Stimulated activated naive B cell treated with anti-CD40 and anti-IgM and Interleukin-4, amounts not matched to agents 10 μg/mL and 1 μg/mL and 100 μg/mL, for 72 hours (primary cell): ENCODE measurements at regions not wholly inside any gene's neighbourhood (a gene's known extent, or its start where the extent isn't known, plus 50 kb on each side); places are given as distances from the start of the nearest gene placed in this dataset.

ENCODE experiments used
- ATAC-seq, 2 donors: fragments of 150-1000 bp; cut with Tn5 transposase; replicated peaks; 2 replicates each; pipeline ENCODE4 v1.10.0; 2021; ENCODE audit warnings: moderate library complexity in 1 of 2
- DNase-seq: peaks from one replicate; pipeline ENCODE4 v3.0.0; 2021
- H3K27ac Mint-ChIP-seq: one replicate; pipeline ENCODE4 v1.8.0; 2022; ENCODE audit warnings: mild to moderate bottlenecking, mixed read lengths
- H3K27me3 Mint-ChIP-seq, 2 donors: one replicate each; pipeline ENCODE4 v1.8.0; 2022; ENCODE audit warnings: mixed read lengths in 2 of 2
- H3K36me3 Mint-ChIP-seq, 2 donors: one replicate each; pipeline ENCODE4 v1.8.0; 2022; ENCODE audit warnings: mixed read lengths in 2 of 2, mild to moderate bottlenecking in 1 of 2
- H3K4me1 Mint-ChIP-seq, 2 donors: one replicate each; pipeline ENCODE4 v1.8.0; 2022; ENCODE audit warnings: mixed read lengths in 2 of 2, mild to moderate bottlenecking in 1 of 2
- H3K4me3 Mint-ChIP-seq, 2 donors: one replicate each; pipeline ENCODE4 v1.8.0; 2022; ENCODE audit warnings: mild to moderate bottlenecking in 2 of 2, mixed read lengths in 2 of 2, moderate library complexity in 1 of 2
- H3K9me3 Mint-ChIP-seq, 2 donors: one replicate each; pipeline ENCODE4 v1.8.0; 2022; ENCODE audit warnings: mixed read lengths in 2 of 2, mild to moderate bottlenecking in 1 of 2

DNA sequence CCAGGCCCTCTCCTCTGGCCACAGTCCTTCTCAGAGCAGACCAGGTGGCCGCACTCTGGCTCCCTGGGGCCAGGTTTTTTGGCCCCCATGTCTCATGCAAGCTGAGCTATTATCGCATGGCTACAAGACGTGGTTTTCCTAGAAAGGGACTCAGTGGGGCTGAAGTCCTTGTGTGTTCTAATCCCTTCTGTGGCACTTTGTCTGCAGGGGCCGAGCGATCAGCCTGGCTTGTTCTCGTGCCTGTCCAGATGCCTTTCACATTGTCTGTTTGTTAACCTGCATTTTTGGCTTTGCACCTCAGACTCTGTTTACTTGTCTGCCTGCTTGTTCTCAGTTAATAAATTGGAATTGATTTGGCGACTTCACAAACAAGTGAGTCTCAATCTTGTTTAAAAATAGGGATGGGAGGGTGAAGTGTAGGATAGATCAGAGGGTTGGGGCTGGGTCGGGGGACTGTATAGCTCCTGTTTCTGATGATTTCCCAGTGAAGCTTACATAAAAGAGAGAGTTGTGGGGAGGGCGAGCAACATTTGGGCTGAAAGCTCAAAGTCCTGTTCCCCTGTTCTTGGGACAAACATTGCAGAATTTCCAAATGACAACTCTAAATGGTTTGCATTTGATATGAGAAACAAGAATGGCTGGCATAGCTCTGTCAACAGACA, 440.4 kb downstream of the COG6 start:
- Mint-ChIP-seq H3K9me3 (peaks cover 5 to 9% of the 10 kb centered on the region in 2 donors), H3K4me3 (no peak overlapping the region), H3K4me1 (peaks cover 6 to 7% of the 10 kb centered on the region in 2 donors), H3K27ac (no peak overlapping the region), H3K27me3 (no peaks in the 10 kb centered on the region), H3K36me3 (peaks cover 4 to 8% of the 10 kb centered on the region in 2 donors)
- DNase-seq (no peak), ATAC-seq (no peak)

DNA sequence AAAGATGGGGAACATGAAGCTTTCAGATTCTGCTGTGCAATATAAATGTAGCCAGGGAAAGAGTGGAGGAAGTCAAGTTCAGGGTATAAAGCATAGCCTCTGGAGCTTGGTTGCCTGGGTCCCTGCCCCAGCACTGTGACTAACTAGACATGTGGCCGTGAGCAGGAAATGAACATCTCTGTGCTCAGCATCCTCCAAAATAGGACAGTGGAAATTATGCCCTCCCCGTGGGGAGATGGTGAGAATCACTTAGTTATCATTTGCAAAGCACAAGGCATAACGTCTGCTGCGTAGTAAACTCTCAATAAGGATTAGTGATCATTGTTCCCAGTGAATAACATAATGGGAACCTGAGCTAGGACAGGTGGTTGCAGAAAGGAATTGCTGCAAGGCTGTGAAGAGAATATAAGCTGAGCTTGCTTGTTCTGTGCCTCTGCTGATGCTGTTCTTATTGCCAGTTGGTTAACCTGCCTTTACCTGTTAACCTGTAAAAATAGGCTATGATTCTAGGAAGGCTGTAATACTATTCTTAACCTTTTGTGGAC, 441.0 kb downstream of the COG6 start:
- ATAC-seq, result peak; percentile 39 to 55
- H3K4me3 Mint-ChIP-seq, result no peak overlapping the region
- peaks cover 11 to 12% of the 10 kb centered on the region in 2 donors for H3K4me1 Mint-ChIP-seq
- no peak for DNase-seq
- no peak overlapping the region for H3K27ac Mint-ChIP-seq
- H3K27me3 Mint-ChIP-seq, result no peaks in the 10 kb centered on the region
- peaks cover 5 to 9% of the 10 kb centered on the region in 2 donors for H3K9me3 Mint-ChIP-seq
- peaks cover 4 to 8% of the 10 kb centered on the region in 2 donors for H3K36me3 Mint-ChIP-seq

DNA sequence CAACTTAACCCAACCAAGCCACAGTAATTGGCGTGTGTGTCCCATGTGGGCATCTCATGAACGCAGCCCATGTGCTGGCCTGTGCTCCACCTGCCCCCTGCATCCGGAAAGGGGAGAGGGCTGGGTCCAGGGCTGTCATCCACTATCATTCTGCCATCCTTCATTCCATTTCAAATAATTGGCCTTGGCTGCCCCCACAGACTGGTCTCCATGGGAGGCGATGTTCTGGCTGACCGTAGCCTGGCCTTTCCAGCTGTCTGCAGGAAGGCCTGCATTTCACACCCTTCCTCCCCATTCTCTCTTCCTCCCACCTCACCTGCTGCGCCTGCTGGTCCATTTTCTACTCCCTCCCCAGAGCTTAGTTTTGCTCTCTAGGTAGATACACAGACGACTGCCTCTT, 442.8 kb downstream of the COG6 start:
- Mint-ChIP-seq H3K4me3 (no peak overlapping the region), H3K36me3 (peaks cover 4 to 8% of the 10 kb centered on the region in 2 donors), H3K9me3 (peaks cover 5 to 9% of the 10 kb centered on the region in 2 donors), H3K27me3 (no peaks in the 10 kb centered on the region), H3K27ac (no peak overlapping the region), H3K4me1 (peaks cover 26 to 30% of the 10 kb centered on the region in 2 donors)
- DNase-seq (no peak), ATAC-seq (no peak)

DNA sequence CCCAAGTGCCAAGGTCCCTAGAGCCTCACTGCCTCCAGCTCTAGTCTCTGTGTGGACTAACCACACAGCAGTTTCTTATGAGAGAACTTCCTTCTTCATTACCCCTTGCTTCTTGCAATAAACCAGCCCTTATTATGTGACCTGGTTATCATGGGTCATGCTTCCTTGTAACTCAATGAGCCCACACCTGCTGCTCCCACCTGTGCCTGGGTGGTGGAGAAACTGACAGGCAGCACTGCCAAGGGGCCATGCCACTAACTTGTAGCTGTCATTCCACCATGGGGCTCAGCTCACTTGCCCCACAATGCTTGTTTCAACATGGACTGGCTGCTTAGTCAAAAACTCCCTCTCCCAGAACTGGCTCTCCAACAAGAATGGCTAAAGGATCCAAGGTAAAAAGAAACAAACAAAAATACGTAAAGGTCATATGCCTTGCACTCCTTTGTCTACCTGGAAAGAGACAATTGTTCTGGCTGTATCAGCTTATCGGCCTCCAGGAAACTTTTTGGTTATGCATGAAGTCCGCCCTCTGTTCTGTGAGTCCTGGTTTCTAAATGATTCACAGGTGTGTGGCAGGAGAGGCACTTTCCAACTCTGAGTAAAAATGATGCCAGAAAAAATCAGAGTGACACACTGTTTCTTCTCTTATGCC, 446.4 kb downstream of the COG6 start:
- no peaks in the 10 kb centered on the region for H3K27me3 Mint-ChIP-seq
- peak overlapping the region; percentile 51 to 60 for H3K4me3 Mint-ChIP-seq
- peak; percentile 82 to 83 for ATAC-seq
- H3K9me3 Mint-ChIP-seq, result peaks cover 7 to 9% of the 10 kb centered on the region in 2 donors
- peaks cover 30 to 41% of the 10 kb centered on the region in 2 donors for H3K4me1 Mint-ChIP-seq
- H3K27ac Mint-ChIP-seq, result peak overlapping the region; percentile 96
- peaks cover 4 to 8% of the 10 kb centered on the region in 2 donors for H3K36me3 Mint-ChIP-seq
- peak; percentile 59 for DNase-seq

DNA sequence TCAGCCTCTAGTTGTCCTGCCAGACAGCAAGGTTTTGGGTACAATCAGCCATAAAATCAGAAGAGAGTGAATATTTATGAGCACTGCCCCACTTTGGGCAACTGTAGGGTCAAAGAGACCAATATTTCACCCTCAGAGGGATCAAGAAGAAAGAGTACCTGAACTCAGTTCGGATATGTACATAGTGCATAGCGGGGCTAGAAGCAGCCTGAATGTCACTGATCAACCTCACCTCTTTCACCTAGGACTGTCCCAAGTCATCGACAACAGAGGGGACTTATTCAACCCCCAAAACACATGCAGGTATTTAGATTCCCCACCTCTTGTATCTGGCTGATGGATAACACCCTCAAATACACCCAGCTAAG, 446.9 kb downstream of the COG6 start:
- H3K27me3 Mint-ChIP-seq, result no peaks in the 10 kb centered on the region
- H3K4me3 Mint-ChIP-seq, result peak overlapping the region; percentile 58 to 63
- no peak for DNase-seq
- peaks cover 7 to 9% of the 10 kb centered on the region in 2 donors for H3K9me3 Mint-ChIP-seq
- peak overlapping the region; percentile 96 for H3K27ac Mint-ChIP-seq
- H3K4me1 Mint-ChIP-seq, result peaks cover 30 to 41% of the 10 kb centered on the region in 2 donors
- ATAC-seq, result peak; percentile 17 to 20
- peaks cover 4 to 8% of the 10 kb centered on the region in 2 donors for H3K36me3 Mint-ChIP-seq

DNA sequence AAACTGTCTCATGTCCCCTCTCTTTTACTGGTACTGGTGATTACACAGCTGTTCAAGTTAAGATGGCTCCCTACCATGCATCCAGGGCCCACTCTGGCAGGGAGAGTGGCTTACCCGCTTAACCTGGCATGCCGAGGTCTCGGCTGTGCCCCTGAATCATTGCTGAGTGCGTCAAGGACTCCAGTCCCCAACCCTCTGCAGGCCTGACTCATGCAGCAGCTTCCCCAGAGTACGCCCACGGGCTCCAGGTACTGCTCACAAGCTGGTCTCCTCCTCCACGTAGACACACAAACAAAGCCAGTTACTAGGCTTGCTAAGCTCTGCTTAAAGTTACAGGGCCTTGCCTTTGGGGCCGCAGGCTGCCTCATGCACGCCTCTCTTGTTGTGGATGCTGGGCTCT, 447.4 kb downstream of the COG6 start:
- Mint-ChIP-seq H3K4me1 (peaks cover 27 to 41% of the 10 kb centered on the region in 2 donors), H3K4me3 (peak overlapping the region; percentile 58 to 63), H3K27ac (peak overlapping the region; percentile 96), H3K36me3 (peaks cover 4 to 8% of the 10 kb centered on the region in 2 donors), H3K9me3 (peaks cover 7 to 9% of the 10 kb centered on the region in 2 donors), H3K27me3 (no peaks in the 10 kb centered on the region)
- ATAC-seq, result peak; percentile 80 to 81
- peak; percentile 82 for DNase-seq

DNA sequence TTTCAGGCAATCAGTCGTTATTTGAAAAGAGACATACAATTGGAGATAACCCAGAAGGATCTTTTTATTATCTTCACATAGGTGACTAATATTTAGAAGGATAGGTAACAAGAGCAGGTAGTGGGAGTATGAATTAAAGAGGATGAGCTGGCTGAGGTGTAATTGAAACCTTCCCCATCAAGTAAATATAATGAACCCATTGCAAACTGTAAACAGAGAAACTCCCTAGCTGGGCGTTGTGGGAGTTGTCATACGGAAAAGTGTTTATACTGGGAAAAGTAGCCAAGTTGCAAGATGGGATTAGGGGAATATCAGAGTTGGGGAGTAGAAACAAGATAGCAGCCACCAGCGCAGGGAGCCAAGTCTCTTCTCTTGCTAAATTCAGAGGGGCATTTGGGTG, 448.4 kb downstream of the COG6 start:
- peaks cover 27 to 43% of the 10 kb centered on the region in 2 donors for H3K4me1 Mint-ChIP-seq
- H3K27me3 Mint-ChIP-seq, result no peaks in the 10 kb centered on the region
- H3K4me3 Mint-ChIP-seq, result no peak overlapping the region
- peaks cover 1 to 2% of the 10 kb centered on the region in 2 donors for H3K36me3 Mint-ChIP-seq
- ATAC-seq, result no peak
- no peak overlapping the region for H3K27ac Mint-ChIP-seq
- peaks cover 4 to 5% of the 10 kb centered on the region in 2 donors for H3K9me3 Mint-ChIP-seq
- no peak for DNase-seq

DNA sequence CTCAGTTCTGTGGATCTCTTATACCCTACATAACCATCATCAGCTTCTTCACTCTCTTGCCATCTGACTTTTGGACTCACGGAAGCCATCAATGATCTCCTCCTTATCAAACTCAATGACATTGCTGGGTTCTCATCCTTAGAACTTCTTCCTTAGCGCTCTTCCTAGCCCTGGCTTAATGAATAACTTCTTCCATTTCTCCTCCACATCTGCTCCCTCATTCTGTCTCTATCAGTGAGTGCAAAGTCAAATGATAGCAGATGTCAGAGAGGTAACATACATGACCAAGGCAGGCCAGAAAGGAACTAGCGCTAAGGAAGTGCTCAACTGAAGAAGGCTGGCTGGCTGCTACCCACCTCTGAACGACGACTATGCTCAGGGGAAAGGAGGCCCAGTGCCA, 449.8 kb downstream of the COG6 start:
- DNase-seq, result no peak
- Mint-ChIP-seq H3K36me3 (no peaks in the 10 kb centered on the region), H3K27ac (no peak overlapping the region), H3K27me3 (no peaks in the 10 kb centered on the region), H3K9me3 (peaks cover 2% of the 10 kb centered on the region in 2 donors), H3K4me3 (no peak overlapping the region), H3K4me1 (peaks cover 32 to 54% of the 10 kb centered on the region in 2 donors)
- ATAC-seq, result no peak

DNA sequence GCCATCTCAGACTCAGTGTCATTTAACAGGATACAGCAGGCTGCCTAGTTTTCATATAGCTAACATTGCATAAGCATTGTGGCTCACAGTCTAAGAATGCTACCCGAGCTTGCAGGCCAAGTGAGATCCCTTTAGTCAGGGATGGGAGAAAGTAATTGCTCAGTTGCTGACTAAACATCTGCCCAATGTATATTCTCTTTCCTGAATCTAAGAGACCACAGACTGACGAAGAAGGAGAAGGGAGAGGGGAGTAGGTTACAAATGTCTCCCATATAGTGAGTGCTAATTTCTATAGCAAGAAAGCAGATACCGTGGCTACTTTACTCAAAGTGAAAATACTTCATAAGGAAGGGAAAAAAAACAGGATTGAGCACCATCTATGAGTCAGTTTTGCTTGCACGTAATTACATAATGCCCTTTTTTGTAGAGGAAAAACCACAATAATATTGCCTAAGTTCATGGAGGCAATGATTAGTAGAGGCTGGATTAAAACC, 453.9 kb downstream of the COG6 start:
- no peaks in the 10 kb centered on the region for H3K36me3 Mint-ChIP-seq
- H3K4me1 Mint-ChIP-seq, result peaks cover 18 to 32% of the 10 kb centered on the region in 2 donors
- ATAC-seq (peak; percentile 36 to 57), DNase-seq (no peak)
- H3K27me3 Mint-ChIP-seq, result no peaks in the 10 kb centered on the region
- no peak overlapping the region for H3K27ac Mint-ChIP-seq
- no peak overlapping the region for H3K4me3 Mint-ChIP-seq
- H3K9me3 Mint-ChIP-seq, result peaks cover 0 to 2% of the 10 kb centered on the region in 2 donors

DNA sequence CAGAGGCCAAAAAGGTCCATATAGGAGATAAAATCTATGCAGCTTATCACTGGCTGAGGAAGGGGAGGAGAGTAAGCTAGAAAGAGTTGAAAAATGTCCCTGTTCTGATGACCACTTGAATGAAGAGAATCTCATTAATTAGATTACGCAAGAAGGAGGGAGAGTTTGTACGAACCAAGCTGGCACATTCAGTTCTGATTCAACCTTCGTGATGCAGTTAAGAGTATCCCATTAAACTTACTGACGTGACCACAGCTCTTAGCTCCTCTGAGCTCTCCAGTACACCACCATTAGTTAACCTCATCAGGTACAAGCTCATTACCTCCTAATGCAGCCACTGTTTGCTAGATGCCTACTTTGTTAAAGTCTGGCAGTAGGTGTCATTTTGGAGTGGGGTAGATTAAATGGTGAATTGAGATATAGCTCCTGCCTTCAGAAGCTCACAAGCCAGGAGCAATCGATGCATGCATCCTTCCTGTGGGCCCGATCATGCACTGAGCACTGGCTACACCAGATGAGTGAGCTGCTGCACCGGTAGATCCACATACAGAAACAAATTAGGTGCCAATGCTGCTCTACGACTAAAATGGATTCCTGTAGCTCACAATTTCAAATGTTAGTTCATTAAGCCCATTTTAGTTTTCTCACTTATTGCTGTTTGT, 458.3 kb downstream of the COG6 start:
- Mint-ChIP-seq H3K4me3 (no peak overlapping the region), H3K9me3 (no peaks in the 10 kb centered on the region), H3K27ac (no peak overlapping the region), H3K36me3 (no peaks in the 10 kb centered on the region), H3K27me3 (no peaks in the 10 kb centered on the region), H3K4me1 (peaks cover 26 to 52% of the 10 kb centered on the region in 2 donors)
- ATAC-seq, result peak in 1 of 2 donors; percentile 35
- DNase-seq, result no peak

DNA sequence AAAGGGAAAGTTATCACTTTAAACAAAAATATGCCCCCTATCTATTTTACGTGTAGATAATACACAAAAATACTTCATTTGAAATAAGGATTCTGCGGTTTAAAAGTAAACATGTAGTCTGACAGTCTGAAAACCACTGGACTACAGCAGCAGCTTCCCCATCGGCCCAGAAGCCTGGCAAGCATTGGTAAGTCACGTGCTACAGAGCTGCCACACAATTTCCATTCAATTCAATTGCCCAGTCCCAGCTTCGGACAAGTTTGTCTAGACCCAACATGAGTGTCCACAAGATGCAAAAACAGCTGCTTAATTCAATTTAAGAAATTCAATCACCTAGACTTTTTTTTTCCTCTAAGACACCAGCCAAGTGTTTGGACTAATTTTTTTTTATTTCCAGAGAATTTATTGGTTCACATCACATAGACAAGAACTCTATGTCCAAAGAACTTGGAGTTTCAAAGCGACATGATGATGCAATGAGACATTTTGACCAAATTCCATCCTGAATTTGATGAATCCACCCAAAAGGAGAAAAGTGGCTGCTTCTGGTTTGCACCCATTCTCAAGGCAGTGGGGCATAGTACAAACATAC, 458.9 kb downstream of the COG6 start:
- no peaks in the 10 kb centered on the region for H3K27me3 Mint-ChIP-seq
- ATAC-seq (no peak), DNase-seq (no peak)
- H3K4me3 Mint-ChIP-seq, result no peak overlapping the region
- H3K4me1 Mint-ChIP-seq, result peaks cover 23 to 45% of the 10 kb centered on the region in 2 donors
- H3K36me3 Mint-ChIP-seq, result no peaks in the 10 kb centered on the region
- H3K9me3 Mint-ChIP-seq, result no peaks in the 10 kb centered on the region
- H3K27ac Mint-ChIP-seq, result no peak overlapping the region

DNA sequence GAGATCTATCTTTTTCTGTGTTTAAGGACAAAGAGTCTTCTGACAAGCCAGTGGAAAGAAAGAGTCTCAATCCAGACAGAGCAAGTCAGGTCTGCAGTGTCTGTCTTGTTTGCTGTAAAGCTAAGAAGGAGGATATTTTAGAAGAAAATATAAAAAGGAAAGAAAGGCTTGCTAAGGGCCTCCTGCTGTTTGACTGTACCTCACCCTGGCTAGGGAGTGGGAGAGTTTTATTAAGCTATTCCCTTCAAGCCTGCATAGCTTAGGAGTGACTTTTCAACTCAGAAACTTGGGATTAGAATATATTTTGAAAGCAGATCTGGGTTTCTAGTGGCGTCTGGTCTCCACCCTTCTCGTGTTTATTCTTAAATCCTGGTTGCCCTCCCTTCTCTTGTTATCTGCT, 460.0 kb downstream of the COG6 start:
- Mint-ChIP-seq H3K4me1 (peaks cover 21 to 40% of the 10 kb centered on the region in 2 donors), H3K27ac (peak overlapping the region; percentile 74), H3K9me3 (no peaks in the 10 kb centered on the region), H3K36me3 (no peaks in the 10 kb centered on the region), H3K27me3 (no peaks in the 10 kb centered on the region), H3K4me3 (no peak overlapping the region)
- DNase-seq (no peak), ATAC-seq (no peak)

DNA sequence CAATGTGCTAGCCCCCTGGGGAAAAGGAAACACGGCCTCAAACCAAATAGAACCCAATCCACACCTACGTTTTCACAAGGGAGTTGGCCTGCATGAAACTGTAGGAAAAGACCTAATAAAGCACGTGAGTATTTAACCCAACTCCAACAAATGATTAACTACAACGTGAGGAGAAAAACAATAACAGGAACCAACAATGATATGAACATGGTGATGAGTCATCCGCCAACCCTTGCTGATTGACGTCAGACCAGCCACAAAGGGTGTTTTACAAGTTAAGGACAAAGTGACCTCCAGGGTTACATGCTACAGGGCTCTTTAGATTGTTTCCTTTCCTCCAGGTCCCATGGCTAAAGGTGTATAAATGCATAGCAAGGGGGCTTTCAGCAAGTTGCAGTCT, 460.5 kb downstream of the COG6 start:
- DNase-seq (peak; percentile 55), ATAC-seq (peak; percentile 98)
- Mint-ChIP-seq H3K4me3 (no peak overlapping the region), H3K27ac (peak overlapping the region; percentile 74), H3K9me3 (no peaks in the 10 kb centered on the region), H3K36me3 (no peaks in the 10 kb centered on the region), H3K27me3 (no peaks in the 10 kb centered on the region), H3K4me1 (peaks cover 21 to 40% of the 10 kb centered on the region in 2 donors)

DNA sequence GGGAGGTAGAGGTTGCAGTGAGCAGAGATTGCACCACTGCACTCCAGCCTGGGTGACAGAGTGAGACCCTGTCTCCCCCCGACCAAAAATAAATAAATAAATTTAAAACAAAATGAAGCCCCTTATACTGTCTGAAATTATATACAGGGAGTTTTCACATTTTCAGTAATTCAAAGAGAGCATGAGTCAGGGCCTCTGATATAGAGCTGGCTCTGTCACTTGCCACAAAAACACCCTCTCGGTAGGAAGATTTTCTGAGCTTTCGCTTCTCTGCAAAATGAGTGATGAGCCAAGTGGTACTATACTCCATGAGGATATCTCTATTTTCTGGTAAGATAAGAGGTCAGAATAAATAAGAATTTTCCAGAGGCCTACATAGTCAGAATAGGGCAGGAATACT, 462.9 kb downstream of the COG6 start:
- Mint-ChIP-seq H3K36me3 (no peaks in the 10 kb centered on the region), H3K27me3 (no peaks in the 10 kb centered on the region), H3K4me1 (peaks cover 17 to 43% of the 10 kb centered on the region in 2 donors), H3K27ac (no peak overlapping the region), H3K9me3 (no peaks in the 10 kb centered on the region), H3K4me3 (no peak overlapping the region)
- ATAC-seq (no peak), DNase-seq (no peak)
